Tibial nerve (tissue), 4 donors: ENCODE measurements at regions not wholly inside any gene's neighbourhood (a gene's known extent, or its start where the extent isn't known, plus 50 kb on each side); places are given as distances from the start of the nearest gene placed in this dataset.

Experiments used
- DNase-seq, 2 donors: peaks; one replicate each; pipeline ENCODE4 v3.0.0-alpha.2; 2019; ENCODE audit warnings: low spot score in 2 of 2
- H3K27ac ChIP-seq, 4 donors: fragments of 200-600 bp; sonication (generic) in 3 of 4; one replicate each; pipeline ENCODE4 v1.5.1; 2017 to 2019; ENCODE audit warnings: mild to moderate bottlenecking in 1 of 4
- H3K27me3 ChIP-seq, 2 donors: fragments of 200-600 bp; sonication (generic) in 1 of 2; one replicate each; pipeline versions ENCODE4 v1.5.1 to v1.6.0; 2017 to 2019
- H3K36me3 ChIP-seq, 3 donors: fragments of 200-600 bp; sonication (generic); one replicate each; pipeline ENCODE4 v1.5.1; 2018 to 2019
- H3K4me1 ChIP-seq, 4 donors: fragments of 200-600 bp; sonication (generic) in 3 of 4; one replicate each; pipeline ENCODE4 v1.5.1; 2017 to 2019
- H3K4me3 ChIP-seq, 4 donors: fragments of 200-600 bp; sonication (generic) in 3 of 4; one replicate each; pipeline ENCODE4 v1.5.1; 2017 to 2019; ENCODE audit warnings: mild to moderate bottlenecking in 1 of 4, moderate library complexity in 1 of 4
- H3K9me3 ChIP-seq, 4 donors: fragments of 200-600 bp; sonication (generic) in 3 of 4; one replicate each; pipeline ENCODE4 v1.5.1; 2017 to 2019
- EP300 ChIP-seq, 2 donors: sonication (generic); formaldehyde crosslinking; IDR thresholded peaks; one replicate each; pipeline ENCODE4 v1.6.1; 2017; ENCODE audit warnings: antibody characterized with exemption in 2 of 2, mild to moderate bottlenecking in 1 of 2
- POLR2A ChIP-seq, 2 donors: fragments of 450-650 bp; IDR thresholded peaks; one replicate each; pipeline ENCODE4 v1.6.1; 2017; ENCODE audit warnings: antibody characterized with exemption in 2 of 2, mild to moderate bottlenecking in 2 of 2, moderate library complexity in 2 of 2
- WGBS, 2 donors: methylation state at CpG; one replicate each; pipeline ENCODE4 v1.1.5; 2018; 5-methylcytosine and 5-hydroxymethylcytosine counted together
- TF ChIP-seq, protein P1 (sequence below), 5 experiments: fragments of 200-600 bp in 3 of 5; fragments of 450-650 bp in 2 of 5; sonication (generic) in 3 of 5; IDR thresholded peaks; one replicate each; pipeline ENCODE4 v1.5.1; 2016 to 2019; ENCODE audit warnings: antibody characterized with exemption in 5 of 5, mild to moderate bottlenecking in 3 of 5, moderate library complexity in 2 of 5

DNA sequence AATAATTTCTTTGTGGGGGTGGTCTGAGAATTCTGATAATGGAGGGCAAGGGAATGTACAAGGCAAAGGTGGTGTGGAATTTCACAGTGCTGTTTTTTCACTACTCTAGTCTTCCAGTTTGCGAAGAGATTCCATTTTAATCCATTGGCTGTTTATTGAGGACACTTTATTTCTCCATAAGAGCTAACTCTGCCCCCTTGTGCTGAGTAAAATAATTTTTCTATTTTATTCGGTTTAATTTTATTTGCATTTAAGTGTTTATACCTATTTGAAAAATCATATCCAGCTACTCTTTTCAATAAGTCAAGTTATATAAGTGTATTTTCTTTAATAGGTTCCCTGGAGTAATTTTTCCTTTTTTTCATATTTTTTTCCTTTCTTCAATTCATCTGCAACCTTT, 840.1 kb downstream of the TUSC7 start:
- H3K4me1 ChIP-seq: peaks cover 0 to 3% (median 0%) of the 10 kb centered on the region in 4 donors
- H3K9me3 ChIP-seq: no peaks in the 10 kb centered on the region
- H3K36me3 ChIP-seq: no peaks in the 10 kb centered on the region
- H3K27me3 ChIP-seq: no peaks in the 10 kb centered on the region
- no peak for DNase-seq
- no peak overlapping the region for H3K27ac ChIP-seq
- no peak for TF ChIP-seq EP300 (IDR thresholded peaks at IDR 0.05)
- TF ChIP-seq, protein P1, sequence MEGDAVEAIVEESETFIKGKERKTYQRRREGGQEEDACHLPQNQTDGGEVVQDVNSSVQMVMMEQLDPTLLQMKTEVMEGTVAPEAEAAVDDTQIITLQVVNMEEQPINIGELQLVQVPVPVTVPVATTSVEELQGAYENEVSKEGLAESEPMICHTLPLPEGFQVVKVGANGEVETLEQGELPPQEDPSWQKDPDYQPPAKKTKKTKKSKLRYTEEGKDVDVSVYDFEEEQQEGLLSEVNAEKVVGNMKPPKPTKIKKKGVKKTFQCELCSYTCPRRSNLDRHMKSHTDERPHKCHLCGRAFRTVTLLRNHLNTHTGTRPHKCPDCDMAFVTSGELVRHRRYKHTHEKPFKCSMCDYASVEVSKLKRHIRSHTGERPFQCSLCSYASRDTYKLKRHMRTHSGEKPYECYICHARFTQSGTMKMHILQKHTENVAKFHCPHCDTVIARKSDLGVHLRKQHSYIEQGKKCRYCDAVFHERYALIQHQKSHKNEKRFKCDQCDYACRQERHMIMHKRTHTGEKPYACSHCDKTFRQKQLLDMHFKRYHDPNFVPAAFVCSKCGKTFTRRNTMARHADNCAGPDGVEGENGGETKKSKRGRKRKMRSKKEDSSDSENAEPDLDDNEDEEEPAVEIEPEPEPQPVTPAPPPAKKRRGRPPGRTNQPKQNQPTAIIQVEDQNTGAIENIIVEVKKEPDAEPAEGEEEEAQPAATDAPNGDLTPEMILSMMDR (IDR thresholded peaks at IDR 0.05): no peak
- no peak for TF ChIP-seq POLR2A (IDR thresholded peaks at IDR 0.05)
- 72 to 76% methylated on average over 2 of the region's 2 CpGs for WGBS, 2 donors
- no peak overlapping the region for H3K4me3 ChIP-seq

DNA sequence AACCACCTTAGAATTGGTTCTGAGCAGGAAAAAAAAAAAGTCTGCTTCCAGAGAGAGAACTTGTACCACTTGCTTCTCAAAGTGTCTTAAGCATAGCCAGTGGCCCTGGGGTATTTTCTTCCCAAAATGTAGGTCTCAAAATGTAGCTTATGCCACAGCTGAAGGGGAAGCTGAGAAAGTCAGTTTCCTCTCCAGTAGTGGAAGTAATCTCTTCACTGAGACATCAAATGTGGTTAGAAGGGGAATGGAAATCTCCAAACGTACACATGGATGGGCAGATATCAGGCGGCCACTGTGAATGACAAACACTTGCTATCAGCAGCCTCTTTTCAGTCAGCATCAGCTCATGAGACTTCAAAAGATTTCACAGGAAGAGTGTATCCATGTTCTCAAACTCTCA, 841.2 kb downstream of the TUSC7 start:
- H3K36me3 ChIP-seq: no peaks in the 10 kb centered on the region
- H3K4me3 ChIP-seq: no peak overlapping the region
- H3K4me1 ChIP-seq: peaks cover 0 to 3% (median 0%) of the 10 kb centered on the region in 4 donors
- WGBS, 2 donors: 86 to 88% methylated on average over 2 of the region's 2 CpGs
- no peaks in the 10 kb centered on the region for H3K9me3 ChIP-seq
- TF ChIP-seq EP300 (IDR thresholded peaks at IDR 0.05) (no peak), POLR2A (IDR thresholded peaks at IDR 0.05) (no peak)
- TF ChIP-seq, protein P1 (IDR thresholded peaks at IDR 0.05): no peak
- no peak overlapping the region for H3K27ac ChIP-seq
- H3K27me3 ChIP-seq: no peaks in the 10 kb centered on the region
- DNase-seq: no peak

DNA sequence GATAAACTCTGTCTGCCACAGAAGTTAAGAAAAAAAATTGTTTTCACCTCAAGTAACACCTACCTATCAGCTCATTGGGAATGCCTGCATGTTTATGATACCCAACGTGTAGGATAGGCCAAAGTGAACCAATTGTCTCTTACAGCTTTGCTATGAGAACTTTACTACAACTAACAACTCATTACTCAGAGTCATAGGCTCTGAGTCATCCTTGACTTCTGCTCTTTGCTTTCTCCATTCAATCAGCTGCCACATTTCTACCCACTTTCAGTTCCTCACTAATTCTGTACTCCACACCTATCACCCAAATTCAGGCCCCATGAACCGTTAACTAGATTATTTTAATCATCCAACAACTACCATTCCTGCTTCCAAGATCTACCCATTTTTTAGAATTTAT, 843.9 kb downstream of the TUSC7 start:
- TF ChIP-seq, protein P1 (IDR thresholded peaks at IDR 0.05): no peak
- TF ChIP-seq EP300 (IDR thresholded peaks at IDR 0.05) (no peak), POLR2A (IDR thresholded peaks at IDR 0.05) (no peak)
- Histone ChIP-seq H3K4me1 (no peaks in the 10 kb centered on the region), H3K4me3 (no peak overlapping the region), H3K27ac (no peak overlapping the region), H3K9me3 (no peaks in the 10 kb centered on the region), H3K36me3 (no peaks in the 10 kb centered on the region), H3K27me3 (no peaks in the 10 kb centered on the region)
- DNase-seq: no peak
- 50 to 60% methylated on average over 2 of the region's 2 CpGs for WGBS, 2 donors

DNA sequence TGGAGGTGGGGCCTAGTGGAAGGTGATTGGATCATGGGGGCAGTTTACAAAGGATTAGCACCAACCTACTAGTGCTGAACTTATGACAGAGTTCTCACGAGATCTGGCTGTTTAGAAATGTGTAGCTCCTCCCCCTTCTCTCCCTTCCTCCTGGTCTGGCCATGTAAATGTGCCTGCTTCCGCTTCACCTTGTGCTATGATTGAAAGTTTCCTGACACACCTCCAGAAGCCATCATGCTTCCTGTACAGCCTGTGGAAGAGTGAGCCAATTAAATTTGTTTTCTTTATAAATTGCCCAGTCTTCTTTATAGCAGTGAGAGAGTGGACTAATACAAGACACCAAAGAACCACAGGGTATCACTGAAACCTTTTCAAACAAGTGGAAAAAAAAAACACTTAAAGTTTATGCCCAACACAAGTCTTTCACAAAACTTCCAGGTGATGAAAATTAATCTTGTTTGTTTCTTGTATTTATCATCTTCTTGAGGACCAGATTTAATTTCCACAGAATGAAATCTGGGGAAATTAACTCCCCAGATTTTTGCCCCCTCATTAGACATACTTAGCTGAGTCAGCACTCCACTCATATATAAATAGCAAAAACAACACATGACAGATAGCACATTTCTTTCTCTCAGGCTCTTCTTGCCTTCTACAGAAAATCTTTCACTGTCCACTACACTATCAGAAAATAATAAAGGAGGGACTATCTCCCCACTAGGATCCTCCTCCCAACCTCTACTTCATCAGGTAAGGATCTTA, 847.2 kb downstream of the TUSC7 start:
- no peak for DNase-seq
- no peak overlapping the region for H3K4me3 ChIP-seq
- H3K27me3 ChIP-seq: no peaks in the 10 kb centered on the region
- no peaks in the 10 kb centered on the region for H3K9me3 ChIP-seq
- TF ChIP-seq, protein P1 (IDR thresholded peaks at IDR 0.05): no peak
- no peak for TF ChIP-seq POLR2A (IDR thresholded peaks at IDR 0.05)
- TF ChIP-seq EP300 (IDR thresholded peaks at IDR 0.05): no peak
- H3K27ac ChIP-seq: no peak overlapping the region
- H3K36me3 ChIP-seq: no peaks in the 10 kb centered on the region
- 56 to 94% methylated on average over 2 of the region's 2 CpGs for WGBS, 2 donors
- H3K4me1 ChIP-seq: no peaks in the 10 kb centered on the region

DNA sequence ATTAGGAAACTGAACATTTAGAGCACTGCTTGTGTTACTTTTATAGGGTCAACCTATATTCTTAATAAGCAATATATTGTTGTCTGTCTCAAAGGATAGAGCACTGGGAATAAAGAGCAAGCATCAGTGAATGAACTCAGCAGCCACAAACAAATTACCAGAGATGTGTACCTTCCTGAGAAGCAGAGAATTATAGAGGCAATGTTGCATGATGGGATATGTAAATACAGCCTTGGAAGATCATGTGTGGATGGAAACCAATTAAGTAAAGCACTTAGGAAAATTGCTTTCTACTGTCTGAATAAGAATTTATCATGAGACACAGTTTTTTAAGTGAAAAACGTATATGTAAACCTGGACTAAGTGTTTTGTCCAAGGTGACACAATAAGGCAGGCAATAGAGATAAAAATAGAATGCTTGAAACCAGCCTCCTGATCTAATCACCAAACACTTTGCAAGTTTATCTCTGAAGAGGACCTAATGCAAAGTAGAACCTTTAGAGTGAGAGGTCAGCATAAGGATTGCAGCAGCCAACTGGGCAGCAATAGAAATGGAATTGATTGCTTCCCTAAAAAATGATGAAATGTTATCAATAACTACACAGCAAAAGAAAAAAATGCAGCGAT, 848.0 kb downstream of the TUSC7 start:
- Histone ChIP-seq H3K9me3 (no peaks in the 10 kb centered on the region), H3K27me3 (no peaks in the 10 kb centered on the region), H3K4me3 (no peak overlapping the region), H3K27ac (no peak overlapping the region), H3K36me3 (no peaks in the 10 kb centered on the region), H3K4me1 (no peaks in the 10 kb centered on the region)
- DNase-seq: no peak
- 83 to 86% methylated on average over 2 of the region's 2 CpGs for WGBS, 2 donors
- no peak for TF ChIP-seq POLR2A (IDR thresholded peaks at IDR 0.05)
- TF ChIP-seq, protein P1 (IDR thresholded peaks at IDR 0.05): no peak
- TF ChIP-seq EP300 (IDR thresholded peaks at IDR 0.05): no peak
